HepG2 (cell line): ENCODE measurements at regions not wholly inside any gene's neighbourhood (a gene's known extent, or its start where the extent isn't known, plus 50 kb on each side); places are given as distances from the start of the nearest gene placed in this dataset.

Experiments used
- ATAC-seq: fragments of 200-7000 bp; cut with Tn5 transposase; 3 replicates; pipeline ENCODE4 v1.9.1; 2020; ENCODE audit warnings: mild to moderate bottlenecking, moderate library complexity
- BruUV-seq: library from RNA; stranded (reverse); fragments of 400-500 nt; replicated peaks from 2 replicates; lab custom pipeline; 2021; lab: Mats Ljungman, UMichigan
- CTCF ChIA-PET: fragments of 300-600 bp; formaldehyde crosslinking; extraction: SDS; loops from one replicate; lab custom pipeline; 2021; ENCODE audit warnings: low total read pairs, inconsistent platforms, low intra/inter-chr PET ratio; lab: Yijun Ruan, JAX
- POLR2A ChIA-PET: fragments of 350-600 bp; sonication (Branson Sonifier 250); formaldehyde crosslinking; loops from one replicate; lab custom pipeline; 2020; ENCODE audit warnings: antibody characterized with exemption, inconsistent platforms; lab: Yijun Ruan, JAX
- DNase-seq: peaks from one replicate; pipeline ENCODE4 v3.0.0-alpha.2; 2015; ENCODE audit warnings: low spot score
- FAIRE-seq: peaks from 3 replicates; lab custom pipeline; 2011; peaks lifted over from hg19 to GRCh38; lab: Jason Lieb, UNC
- H2AFZ ChIP-seq: one replicate; pipeline ENCODE4 v1.6.1; 2011; ENCODE audit warnings: low read length, inconsistent platforms
- H3K27ac ChIP-seq: fragments of 300-600 bp; 3 replicates; pipeline ENCODE4 v1.8.0; 2011; ENCODE audit warnings: mixed run types, mild to moderate bottlenecking, mixed read lengths, low read length, inconsistent platforms; ENCODE audit not compliant: insufficient read depth; ENCODE audit errors: extremely low read length
- H3K27me3 ChIP-seq, 2 experiments: fragments of 200-600 bp in 1 of 2; 2 replicates in 1 of 2; 3 replicates in 1 of 2; pipeline versions ENCODE4 v1.6.0 to v1.8.0; 2011; ENCODE audit warnings: low read length in 2 of 2, mild to moderate bottlenecking in 2 of 2, moderate library complexity in 2 of 2, inconsistent platforms in 1 of 2; ENCODE audit not compliant: insufficient read depth in 2 of 2, control insufficient read depth in 1 of 2
- H3K36me3 ChIP-seq, 2 experiments: fragments of 200-600 bp in 1 of 2; replicated peaks in 1 of 2; 2 replicates in 1 of 2; 3 replicates in 1 of 2; pipeline versions ENCODE4 v1.5.1 to v1.8.0; 2011; ENCODE audit warnings: low read length in 2 of 2, inconsistent platforms in 1 of 2; ENCODE audit not compliant: insufficient read depth in 2 of 2, control insufficient read depth in 1 of 2
- H3K4me1 ChIP-seq: 2 replicates; pipeline ENCODE4 v1.5.1; 2012; ENCODE audit warnings: low read length, inconsistent platforms; ENCODE audit not compliant: insufficient read depth
- H3K4me2 ChIP-seq: 2 replicates; pipeline ENCODE4 v1.6.0; 2011; ENCODE audit warnings: low read depth, low read length, inconsistent platforms
- H3K4me3 ChIP-seq, 3 experiments: fragments of 200-600 bp in 1 of 3; sonication (generic), shearing (Covaris generic) in 1 of 3; replicated peaks in 1 of 3; 2 replicates each; pipeline ENCODE4 v1.5.1; 2011 to 2016; ENCODE audit warnings: low read length in 3 of 3, inconsistent platforms in 2 of 3, low read depth in 2 of 3, mild to moderate bottlenecking in 2 of 3, control low read depth in 1 of 3, mixed read lengths in 1 of 3; ENCODE audit not compliant: insufficient read depth in 1 of 3
- H3K79me2 ChIP-seq: one replicate; pipeline ENCODE4 v1.6.1; 2011; ENCODE audit warnings: low read length, inconsistent platforms; ENCODE audit not compliant: insufficient read depth
- H3K9ac ChIP-seq: 2 replicates; pipeline ENCODE4 v1.6.0; 2011; ENCODE audit warnings: mild to moderate bottlenecking, low read depth, low read length, inconsistent platforms; ENCODE audit not compliant: insufficient read depth
- H3K9me3 ChIP-seq: 2 replicates; pipeline ENCODE4 v1.5.1; 2012; ENCODE audit warnings: mild to moderate bottlenecking, low read length
- H4K20me1 ChIP-seq: 2 replicates; pipeline ENCODE4 v1.6.0; 2011; ENCODE audit warnings: inconsistent platforms, mild to moderate bottlenecking, low read length, moderate library complexity; ENCODE audit not compliant: insufficient read depth
- AGO1 ChIP-seq: fragments of 200-400 bp; formaldehyde crosslinking; IDR thresholded peaks from 2 replicates; pipeline ENCODE4 v1.6.1; 2017; ENCODE audit warnings: mild to moderate bottlenecking, low read depth, low read length, moderate library complexity; ENCODE audit not compliant: poor library complexity, severe bottlenecking
- ESRRA ChIP-seq: sonication (generic); formaldehyde crosslinking; IDR thresholded peaks from 2 replicates; pipeline ENCODE4 v1.5.1; 2020; ENCODE audit warnings: mild to moderate bottlenecking, low read depth, missing genetic modification reagents
- EZH2 ChIP-seq: conservative IDR thresholded peaks from 2 replicates; pipeline ENCODE4 v1.6.1; 2012; ENCODE audit warnings: mild to moderate bottlenecking, low read depth, low read length, moderate library complexity
- GABPB1 ChIP-seq: IDR thresholded peaks from 2 replicates; pipeline ENCODE4 v1.6.1; 2016; ENCODE audit warnings: mild to moderate bottlenecking, missing genetic modification reagents, moderate library complexity, missing compliant biosample characterization
- GFI1 ChIP-seq: sonication (generic); formaldehyde crosslinking; IDR thresholded peaks from 2 replicates; pipeline ENCODE4 v1.5.0; 2020; ENCODE audit warnings: missing genetic modification reagents, mild to moderate bottlenecking, borderline replicate concordance
- NKX3-1 ChIP-seq: sonication (generic); formaldehyde crosslinking; IDR thresholded peaks from 2 replicates; pipeline ENCODE4 v1.5.0; 2020; ENCODE audit warnings: missing genetic modification reagents
- RAD51 ChIP-seq: fragments of 450-650 bp; IDR thresholded peaks from 2 replicates; pipeline ENCODE4 v1.6.1; 2016; ENCODE audit warnings: borderline replicate concordance
- SIN3B ChIP-seq: fragments of 150-350 bp; IDR thresholded peaks from 2 replicates; pipeline ENCODE4 v1.6.1; 2014; ENCODE audit warnings: low read length
- SRY ChIP-seq: sonication (generic); formaldehyde crosslinking; IDR thresholded peaks from 2 replicates; pipeline ENCODE4 v1.8.0; 2022; ENCODE audit warnings: mild to moderate bottlenecking, missing genetic modification reagents
- SUZ12 ChIP-seq: fragments of 150-350 bp; IDR thresholded peaks from 2 replicates; pipeline ENCODE4 v1.6.1; 2014; ENCODE audit warnings: low read depth, low read length
- ZNF468 ChIP-seq: sonication (generic); formaldehyde crosslinking; IDR thresholded peaks from 2 replicates; pipeline ENCODE4 v1.8.0; 2022; ENCODE audit warnings: mild to moderate bottlenecking, moderate library complexity, missing genetic modification reagents
- ZNF549 ChIP-seq: sonication (generic); formaldehyde crosslinking; IDR thresholded peaks from 2 replicates; pipeline ENCODE4 v1.5.0; 2020; ENCODE audit warnings: missing genetic modification reagents
- ZNF709 ChIP-seq: sonication (generic); formaldehyde crosslinking; IDR thresholded peaks from 2 replicates; pipeline ENCODE4 v1.5.0; 2020; ENCODE audit warnings: mild to moderate bottlenecking, missing genetic modification reagents
- WGBS: methylation state at CpG from one replicate; pipeline ENCODE4 v1.1.6; 2017; ENCODE audit warnings: low lambda C conversion rate; 5-methylcytosine and 5-hydroxymethylcytosine counted together
- in situ Hi-C: cut with HindIII; loops from 2 replicates; pipeline ENCODE4 v1.10.0; 2017; ENCODE audit warnings: low pct_unique_long_range_greater_than_20kb; ENCODE audit not compliant: extremely low pct_ligation_motif_present
- intact Hi-C: fragments of 100-400 bp; cut with micrococcal nuclease; formaldehyde crosslinking; loops from one replicate; pipeline ENCODE4 v1.10.0; 2022; ENCODE audit not compliant: unreplicated experiment
- TF ChIP-seq, protein P1 (sequence below): sonication (generic); formaldehyde crosslinking; IDR thresholded peaks from 2 replicates; pipeline ENCODE4 v1.4.0; 2020; ENCODE audit warnings: mild to moderate bottlenecking, missing genetic modification reagents, borderline replicate concordance
- TF ChIP-seq, protein P2 (sequence below): sonication (generic); formaldehyde crosslinking; IDR thresholded peaks from 2 replicates; pipeline ENCODE4 v1.8.0; 2023; ENCODE audit warnings: mild to moderate bottlenecking, missing genetic modification reagents

DNA sequence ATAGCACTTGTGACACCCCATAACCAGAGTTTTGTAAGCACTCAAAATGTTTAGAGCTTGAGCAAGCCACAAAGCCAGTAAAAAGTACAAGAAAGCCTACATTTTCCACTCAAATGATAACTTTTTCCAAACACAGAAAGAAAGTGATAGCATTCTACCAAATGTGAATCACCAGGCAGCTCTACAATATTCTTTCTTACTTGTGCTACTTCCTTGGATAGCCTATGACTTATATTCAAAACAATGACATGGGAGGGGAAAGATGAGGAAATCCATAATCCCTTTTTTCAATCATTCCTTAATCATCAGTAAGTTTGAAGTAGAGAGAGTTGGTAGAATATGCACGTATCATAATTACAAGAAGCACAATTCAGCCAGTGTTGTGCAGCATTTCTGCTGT, 650.8 kb upstream of the PCDH9 start:
- no peaks in the 10 kb centered on the region; a peak in 1 of 5 replicates for H3K27me3 ChIP-seq
- H3K9ac ChIP-seq: no peak overlapping the region
- H4K20me1 ChIP-seq: no peaks in the 10 kb centered on the region
- no peak for ATAC-seq
- no peaks in the 10 kb centered on the region for H3K9me3 ChIP-seq
- no peaks in the 10 kb centered on the region for H3K36me3 ChIP-seq
- no TSS peak for BruUV-seq
- H3K4me1 ChIP-seq: no peaks in the 10 kb centered on the region
- TF ChIP-seq NKX3-1 (CRISPR knock-in tag) (no peak), GABPB1 (CRISPR knock-in tag) (no peak), ZNF549 (CRISPR knock-in tag) (no peak), ZNF468 (CRISPR knock-in tag) (no peak), ZNF709 (no peak), SIN3B (no peak), EZH2 (no peak), ESRRA (no peak), SRY (CRISPR knock-in tag) (no peak), GFI1 (CRISPR knock-in tag) (no peak), SUZ12 (no peak), AGO1 (no peak), RAD51 (no peak)
- TF ChIP-seq, protein P1, sequence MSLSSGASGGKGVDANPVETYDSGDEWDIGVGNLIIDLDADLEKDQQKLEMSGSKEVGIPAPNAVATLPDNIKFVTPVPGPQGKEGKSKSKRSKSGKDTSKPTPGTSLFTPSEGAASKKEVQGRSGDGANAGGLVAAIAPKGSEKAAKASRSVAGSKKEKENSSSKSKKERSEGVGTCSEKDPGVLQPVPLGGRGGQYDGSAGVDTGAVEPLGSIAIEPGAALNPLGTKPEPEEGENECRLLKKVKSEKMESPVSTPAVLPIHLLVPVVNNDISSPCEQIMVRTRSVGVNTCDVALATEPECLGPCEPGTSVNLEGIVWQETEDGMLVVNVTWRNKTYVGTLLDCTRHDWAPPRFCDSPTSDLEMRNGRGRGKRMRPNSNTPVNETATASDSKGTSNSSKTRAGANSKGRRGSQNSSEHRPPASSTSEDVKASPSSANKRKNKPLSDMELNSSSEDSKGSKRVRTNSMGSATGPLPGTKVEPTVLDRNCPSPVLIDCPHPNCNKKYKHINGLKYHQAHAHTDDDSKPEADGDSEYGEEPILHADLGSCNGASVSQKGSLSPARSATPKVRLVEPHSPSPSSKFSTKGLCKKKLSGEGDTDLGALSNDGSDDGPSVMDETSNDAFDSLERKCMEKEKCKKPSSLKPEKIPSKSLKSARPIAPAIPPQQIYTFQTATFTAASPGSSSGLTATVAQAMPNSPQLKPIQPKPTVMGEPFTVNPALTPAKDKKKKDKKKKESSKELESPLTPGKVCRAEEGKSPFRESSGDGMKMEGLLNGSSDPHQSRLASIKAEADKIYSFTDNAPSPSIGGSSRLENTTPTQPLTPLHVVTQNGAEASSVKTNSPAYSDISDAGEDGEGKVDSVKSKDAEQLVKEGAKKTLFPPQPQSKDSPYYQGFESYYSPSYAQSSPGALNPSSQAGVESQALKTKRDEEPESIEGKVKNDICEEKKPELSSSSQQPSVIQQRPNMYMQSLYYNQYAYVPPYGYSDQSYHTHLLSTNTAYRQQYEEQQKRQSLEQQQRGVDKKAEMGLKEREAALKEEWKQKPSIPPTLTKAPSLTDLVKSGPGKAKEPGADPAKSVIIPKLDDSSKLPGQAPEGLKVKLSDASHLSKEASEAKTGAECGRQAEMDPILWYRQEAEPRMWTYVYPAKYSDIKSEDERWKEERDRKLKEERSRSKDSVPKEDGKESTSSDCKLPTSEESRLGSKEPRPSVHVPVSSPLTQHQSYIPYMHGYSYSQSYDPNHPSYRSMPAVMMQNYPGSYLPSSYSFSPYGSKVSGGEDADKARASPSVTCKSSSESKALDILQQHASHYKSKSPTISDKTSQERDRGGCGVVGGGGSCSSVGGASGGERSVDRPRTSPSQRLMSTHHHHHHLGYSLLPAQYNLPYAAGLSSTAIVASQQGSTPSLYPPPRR (CRISPR knock-in tag): no peak
- TF ChIP-seq, protein P2, sequence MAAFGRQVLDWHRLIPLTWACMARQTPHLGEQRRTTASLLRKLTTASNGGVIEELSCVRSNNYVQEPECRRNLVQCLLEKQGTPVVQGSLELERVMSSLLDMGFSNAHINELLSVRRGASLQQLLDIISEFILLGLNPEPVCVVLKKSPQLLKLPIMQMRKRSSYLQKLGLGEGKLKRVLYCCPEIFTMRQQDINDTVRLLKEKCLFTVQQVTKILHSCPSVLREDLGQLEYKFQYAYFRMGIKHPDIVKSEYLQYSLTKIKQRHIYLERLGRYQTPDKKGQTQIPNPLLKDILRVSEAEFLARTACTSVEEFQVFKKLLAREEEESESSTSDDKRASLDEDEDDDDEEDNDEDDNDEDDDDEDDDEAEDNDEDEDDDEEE: no peak
- H3K4me3 ChIP-seq: no peak overlapping the region
- H3K27ac ChIP-seq: no peak overlapping the region
- no peak for DNase-seq
- in situ Hi-C loops (no loop called here), intact Hi-C loops (no loop called here)
- POLR2A ChIA-PET: no interaction called here
- no peak for FAIRE-seq
- no peaks in the 10 kb centered on the region for H3K79me2 ChIP-seq
- no peak overlapping the region for H2AFZ ChIP-seq
- no peak overlapping the region for H3K4me2 ChIP-seq
- CTCF ChIA-PET: no interaction called here
- 7% methylated on average over 1 of the region's 1 CpG for WGBS
